Activated CD8-positive, alpha-beta memory T cell treated with anti-CD3 and anti-CD28 coated beads for 4 hours (primary cell): ENCODE measurements at regions not wholly inside any gene's neighbourhood (a gene's known extent, or its start where the extent isn't known, plus 50 kb on each side); places are given as distances from the start of the nearest gene placed in this dataset.

Experiments used
- DNase-seq, 2 donors: peaks; one replicate each; pipeline ENCODE4 v3.0.0-alpha.2; 2020; ENCODE audit warnings: low read depth in 2 of 2

DNA sequence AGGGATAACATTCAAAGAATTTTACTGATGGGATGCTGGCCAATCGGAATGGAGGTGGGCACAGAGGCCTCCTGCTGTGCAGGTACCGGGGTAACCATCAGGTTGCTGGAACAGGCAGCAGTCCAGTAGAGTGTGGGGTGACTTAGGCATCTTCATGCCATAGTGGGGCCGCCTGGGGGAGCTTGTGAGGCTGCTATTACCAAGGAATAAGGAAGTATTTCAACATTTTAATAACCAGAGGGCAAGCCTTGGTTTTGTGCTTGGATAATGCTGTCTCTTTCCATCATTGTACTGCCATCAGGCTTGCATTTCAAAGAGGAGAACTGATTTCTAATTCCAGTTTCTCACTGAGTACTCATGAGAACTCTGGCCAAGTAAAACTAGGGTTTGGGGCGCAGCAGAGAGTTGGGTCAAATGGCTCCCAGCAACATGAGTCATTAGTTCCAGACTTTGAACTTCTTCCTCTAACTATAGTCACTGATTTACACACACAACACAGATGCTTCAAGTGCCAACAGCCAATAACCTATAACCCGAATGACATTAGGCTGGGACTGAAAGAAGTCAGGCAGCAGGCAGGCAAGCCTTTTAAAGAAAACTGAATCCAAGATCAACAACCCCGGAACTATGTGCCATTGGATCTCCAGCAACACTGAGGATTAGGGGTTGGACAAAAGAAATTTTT lies 56.1 kb upstream of the FHL2 start:
- no peak for DNase-seq

DNA sequence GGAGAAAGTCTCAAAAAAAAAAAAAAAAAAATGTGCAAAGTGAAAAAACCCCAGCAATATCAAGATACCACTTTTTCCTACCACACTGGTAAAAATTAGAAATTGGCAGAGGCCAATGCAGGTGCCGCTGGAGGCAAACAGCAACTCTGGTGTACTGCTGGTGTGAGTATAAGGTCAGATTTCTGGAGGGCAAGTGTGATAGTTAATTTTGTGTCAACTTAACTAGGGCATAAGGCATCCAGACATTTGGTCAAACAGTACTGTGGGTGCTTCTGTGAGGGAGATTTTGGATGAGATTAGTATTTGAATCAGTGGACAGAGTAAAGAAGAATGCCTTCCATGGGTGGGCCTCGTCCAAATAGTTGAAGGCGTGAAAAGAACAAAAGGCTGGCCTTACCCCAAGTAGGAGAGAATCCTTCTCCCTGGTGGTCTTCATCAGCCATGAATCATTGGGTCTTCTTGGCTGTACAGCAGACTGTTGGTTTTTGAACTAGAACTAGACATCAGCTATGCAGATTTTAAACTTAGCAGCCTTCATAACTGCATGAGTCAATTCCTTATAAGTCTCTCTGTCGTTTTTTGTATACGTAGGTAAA lies 52.8 kb upstream of the FHL2 start:
- DNase-seq, result no peak

GRCh38 chr2:105450471-105450870 lies 51.6 kb upstream of the FHL2 start:
- DNase-seq, result no peak

GRCh38 chr2:105449076-105449475 lies 50.2 kb upstream of the FHL2 start:
- no peak for DNase-seq
